H9 (cell line): ENCODE measurements at regions not wholly inside any gene's neighbourhood (a gene's known extent, or its start where the extent isn't known, plus 50 kb on each side); places are given as distances from the start of the nearest gene placed in this dataset.

Source experiments
- DNase-seq: peaks from one replicate; pipeline ENCODE4 v3.0.0-alpha.2; 2017
- H2AFZ ChIP-seq: one replicate; pipeline ENCODE4 v1.6.1; 2013; ENCODE audit warnings: mild to moderate bottlenecking, low read length, control low read depth, moderate library complexity
- H2AK5ac ChIP-seq: 2 replicates; pipeline ENCODE4 v1.6.1; 2013; ENCODE audit warnings: low read length, control low read depth, mixed read lengths; ENCODE audit not compliant: insufficient read length
- H2BK120ac ChIP-seq: one replicate; pipeline ENCODE4 v1.6.1; 2013; ENCODE audit warnings: low read depth, mild to moderate bottlenecking, low read length, control low read depth, inconsistent platforms; ENCODE audit not compliant: poor library complexity, severe bottlenecking
- H2BK12ac ChIP-seq: 2 replicates; pipeline ENCODE4 v1.6.1; 2013; ENCODE audit warnings: low read length, control low read depth, mixed read lengths, low read depth; ENCODE audit not compliant: insufficient read length
- H2BK15ac ChIP-seq: 2 replicates; pipeline ENCODE4 v1.6.1; 2013; ENCODE audit warnings: low read depth, low read length, control low read depth
- H2BK20ac ChIP-seq: one replicate; pipeline ENCODE4 v1.6.1; 2013; ENCODE audit warnings: low read depth, mild to moderate bottlenecking, low read length, control low read depth, inconsistent platforms; ENCODE audit not compliant: poor library complexity, severe bottlenecking
- H2BK5ac ChIP-seq: 2 replicates; pipeline ENCODE4 v1.6.1; 2013; ENCODE audit warnings: low read length, control low read depth, mixed read lengths; ENCODE audit not compliant: insufficient read length
- H3K14ac ChIP-seq: 2 replicates; pipeline ENCODE4 v1.6.1; 2013; ENCODE audit warnings: low read length, control low read depth; ENCODE audit not compliant: insufficient read depth
- H3K18ac ChIP-seq: 2 replicates; pipeline ENCODE4 v1.6.1; 2013; ENCODE audit warnings: low read depth, mild to moderate bottlenecking, mixed read lengths, low read length, control low read depth; ENCODE audit not compliant: insufficient read length
- H3K23ac ChIP-seq: 2 replicates; pipeline ENCODE4 v1.6.1; 2013; ENCODE audit warnings: low read length, control low read depth, mixed read lengths, low read depth; ENCODE audit not compliant: insufficient read length
- H3K23me2 ChIP-seq: 2 replicates; pipeline ENCODE4 v1.6.1; 2013; ENCODE audit warnings: low read depth, mild to moderate bottlenecking, mixed read lengths, low read length, control low read depth; ENCODE audit not compliant: insufficient read length, poor library complexity, severe bottlenecking
- H3K27ac ChIP-seq: 2 replicates; pipeline ENCODE4 v1.5.1; 2013; ENCODE audit warnings: low read length, control low read depth, mixed read lengths, low read depth; ENCODE audit not compliant: insufficient read length
- H3K27me3 ChIP-seq: 2 replicates; pipeline ENCODE4 v1.6.1; 2013; ENCODE audit warnings: low read length, control low read depth, inconsistent platforms; ENCODE audit not compliant: insufficient read depth
- H3K4ac ChIP-seq: 2 replicates; pipeline ENCODE4 v1.6.1; 2013; ENCODE audit warnings: low read depth, mild to moderate bottlenecking, control low read depth, inconsistent platforms, low read length, moderate library complexity
- H3K4me1 ChIP-seq: 2 replicates; pipeline ENCODE4 v1.6.1; 2013; ENCODE audit warnings: low read length, control low read depth, inconsistent platforms; ENCODE audit not compliant: insufficient read depth
- H3K4me2 ChIP-seq: 2 replicates; pipeline ENCODE4 v1.6.1; 2013; ENCODE audit warnings: low read length, control low read depth, mixed read lengths; ENCODE audit not compliant: insufficient read length, insufficient read depth
- H3K56ac ChIP-seq: 2 replicates; pipeline ENCODE4 v1.6.1; 2013; ENCODE audit warnings: low read depth, mild to moderate bottlenecking, mixed read lengths, low read length, control low read depth; ENCODE audit not compliant: insufficient read length
- H3K79me1 ChIP-seq: 2 replicates; pipeline ENCODE4 v1.6.1; 2013; ENCODE audit warnings: low read depth, mild to moderate bottlenecking, moderate library complexity, low read length, control low read depth, inconsistent platforms; ENCODE audit not compliant: insufficient read depth, poor library complexity, severe bottlenecking
- H3K79me2 ChIP-seq: 2 replicates; pipeline ENCODE4 v1.6.1; 2013; ENCODE audit warnings: low read length, control low read depth, inconsistent platforms; ENCODE audit not compliant: insufficient read depth
- H3K9ac ChIP-seq: 2 replicates; pipeline ENCODE4 v1.6.1; 2013; ENCODE audit warnings: low read length, control low read depth, mixed read lengths; ENCODE audit not compliant: insufficient read length; ENCODE audit errors: extremely low read depth
- H3K9me3 ChIP-seq: one replicate; pipeline ENCODE4 v1.6.1; 2013; ENCODE audit warnings: low read depth, low read length, inconsistent platforms; ENCODE audit not compliant: control insufficient read depth
- H3T11ph ChIP-seq: one replicate; pipeline ENCODE4 v1.6.1; 2013; ENCODE audit warnings: mild to moderate bottlenecking, low read length, control low read depth, inconsistent platforms
- H4K20me1 ChIP-seq: one replicate; pipeline ENCODE4 v1.6.1; 2013; ENCODE audit not compliant: control insufficient read depth, insufficient read length, insufficient read depth
- H4K5ac ChIP-seq: 2 replicates; pipeline ENCODE4 v1.6.1; 2013; ENCODE audit warnings: low read depth, mild to moderate bottlenecking, mixed read lengths, low read length, control low read depth; ENCODE audit not compliant: insufficient read length
- H4K8ac ChIP-seq: replicated peaks from 2 replicates; pipeline ENCODE4 v1.6.1; 2013; ENCODE audit warnings: low read length, control low read depth, mixed read lengths, low read depth; ENCODE audit not compliant: insufficient read length
- H4K91ac ChIP-seq: 2 replicates; pipeline ENCODE4 v1.6.1; 2013; ENCODE audit warnings: low read depth, mild to moderate bottlenecking, moderate library complexity, mixed read lengths, low read length, control low read depth; ENCODE audit not compliant: insufficient read length
- H3K27ac Mint-ChIP-seq, 3 experiments: 2 replicates in 2 of 3; 3 replicates in 1 of 3; pipeline ENCODE4 v1.8.0; 2020 to 2021; ENCODE audit warnings: mixed read lengths in 3 of 3, mild to moderate bottlenecking in 1 of 3, moderate library complexity in 1 of 3
- H3K27me3 Mint-ChIP-seq: 2 replicates; pipeline ENCODE4 v1.8.0; 2021; ENCODE audit warnings: low read depth, mild to moderate bottlenecking, moderate library complexity, mixed read lengths
- H3K36me3 Mint-ChIP-seq, 3 experiments: 2 replicates in 2 of 3; 3 replicates in 1 of 3; pipeline ENCODE4 v1.8.0; 2020 to 2021; ENCODE audit warnings: low read depth in 3 of 3, mixed read lengths in 3 of 3; ENCODE audit not compliant: insufficient read depth in 1 of 3
- H3K4me1 Mint-ChIP-seq, 2 experiments: 2 replicates each; pipeline ENCODE4 v1.8.0; 2020; ENCODE audit warnings: mixed read lengths in 2 of 2
- H3K4me3 Mint-ChIP-seq, 2 experiments: 2 replicates in 1 of 2; 3 replicates in 1 of 2; pipeline ENCODE4 v1.8.0; 2020 to 2021; ENCODE audit warnings: mild to moderate bottlenecking in 2 of 2, mixed read lengths in 2 of 2, moderate library complexity in 1 of 2
- H3K9me3 Mint-ChIP-seq, 2 experiments: 2 replicates in 1 of 2; 3 replicates in 1 of 2; pipeline ENCODE4 v1.8.0; 2020; ENCODE audit warnings: mild to moderate bottlenecking in 2 of 2, mixed read lengths in 2 of 2, moderate library complexity in 1 of 2
- WGBS: extraction: QIAGEN DNeasy Blood & Tissue Kit; methylation state at CpG from one replicate; pipeline ENCODE4 v1.1.7; 2013; ENCODE audit warnings: missing lambda C conversion rate, low lambda C conversion rate, mixed read lengths; ENCODE audit not compliant: insufficient read length; ENCODE audit errors: extremely low coverage; 5-methylcytosine and 5-hydroxymethylcytosine counted together
- TF ChIP-seq, protein P1 (sequence below): fragments of 200-600 bp; sonication (generic); conservative IDR thresholded peaks from 3 replicates; pipeline ENCODE4 v1.8.0; 2021; ENCODE audit warnings: antibody characterized with exemption, mild to moderate bottlenecking

GRCh38 chr6:67717281-67717680, 917.8 kb upstream of the ADGRB3 start:
- Histone ChIP-seq H2BK120ac (no peak overlapping the region), H2BK12ac (no peak overlapping the region), H4K8ac (no peak overlapping the region), H3K79me1 (no peaks in the 10 kb centered on the region), H3K4me1 (no peaks in the 10 kb centered on the region), H4K91ac (no peak overlapping the region), H3K27ac (no peak overlapping the region), H3K4ac (no peak overlapping the region), H3K18ac (no peak overlapping the region), H3T11ph (no peak overlapping the region), H3K4me2 (no peak overlapping the region), H3K79me2 (no peaks in the 10 kb centered on the region), H3K27me3 (no peaks in the 10 kb centered on the region), H2BK15ac (no peak overlapping the region), H3K23me2 (no peaks in the 10 kb centered on the region), H2BK20ac (no peak overlapping the region), H3K23ac (no peak overlapping the region), H2AK5ac (no peak overlapping the region), H3K14ac (no peak overlapping the region), H2AFZ (no peak overlapping the region), H4K20me1 (no peaks in the 10 kb centered on the region), H3K9ac (no peak overlapping the region), H3K9me3 (no peaks in the 10 kb centered on the region), H2BK5ac (no peak overlapping the region), H3K56ac (no peak overlapping the region), H4K5ac (no peak overlapping the region)
- Mint-ChIP-seq H3K9me3 (peaks cover 6 to 9% of the 10 kb centered on the region in 2 experiments; a peak in 4 of 5 replicates), H3K27me3 (no peaks in the 10 kb centered on the region), H3K4me3 (no peak overlapping the region), H3K4me1 (peaks cover 0 to 7% of the 10 kb centered on the region in 2 experiments; a peak in 2 of 4 replicates), H3K36me3 (peaks cover 0 to 11% (median 2%) of the 10 kb centered on the region in 3 experiments; a peak in 5 of 7 replicates), H3K27ac (no peak overlapping the region)
- no peak for DNase-seq
- TF ChIP-seq, protein P1, sequence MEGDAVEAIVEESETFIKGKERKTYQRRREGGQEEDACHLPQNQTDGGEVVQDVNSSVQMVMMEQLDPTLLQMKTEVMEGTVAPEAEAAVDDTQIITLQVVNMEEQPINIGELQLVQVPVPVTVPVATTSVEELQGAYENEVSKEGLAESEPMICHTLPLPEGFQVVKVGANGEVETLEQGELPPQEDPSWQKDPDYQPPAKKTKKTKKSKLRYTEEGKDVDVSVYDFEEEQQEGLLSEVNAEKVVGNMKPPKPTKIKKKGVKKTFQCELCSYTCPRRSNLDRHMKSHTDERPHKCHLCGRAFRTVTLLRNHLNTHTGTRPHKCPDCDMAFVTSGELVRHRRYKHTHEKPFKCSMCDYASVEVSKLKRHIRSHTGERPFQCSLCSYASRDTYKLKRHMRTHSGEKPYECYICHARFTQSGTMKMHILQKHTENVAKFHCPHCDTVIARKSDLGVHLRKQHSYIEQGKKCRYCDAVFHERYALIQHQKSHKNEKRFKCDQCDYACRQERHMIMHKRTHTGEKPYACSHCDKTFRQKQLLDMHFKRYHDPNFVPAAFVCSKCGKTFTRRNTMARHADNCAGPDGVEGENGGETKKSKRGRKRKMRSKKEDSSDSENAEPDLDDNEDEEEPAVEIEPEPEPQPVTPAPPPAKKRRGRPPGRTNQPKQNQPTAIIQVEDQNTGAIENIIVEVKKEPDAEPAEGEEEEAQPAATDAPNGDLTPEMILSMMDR, result no peak
- no CpG with 5 or more reads among the region's 3 CpGs for WGBS
